Urothelium cell line (cell line): ENCODE measurements at regions not wholly inside any gene's neighbourhood (a gene's known extent, or its start where the extent isn't known, plus 50 kb on each side); places are given as distances from the start of the nearest gene placed in this dataset.
"Not testable (repeated sequence)": the region's sequence is repeated elsewhere in the genome, so short reads cannot be mapped to it uniquely, and the experiment has no call there.

Experiments
- DNase-seq: peaks from one replicate; pipeline ENCODE4 v3.0.0; 2011; ENCODE audit warnings: low spot score, mixed read lengths
- FAIRE-seq: peaks from 2 replicates; lab custom pipeline; 2011; peaks lifted over from hg19 to GRCh38; lab: Jason Lieb, UNC

- FAIRE-seq (no peak), DNase-seq (peak; percentile 29)
Observed at GRCh38 chr1:234771642-234772344, 161.8 kb upstream of the IRF2BP2 start.

DNA sequence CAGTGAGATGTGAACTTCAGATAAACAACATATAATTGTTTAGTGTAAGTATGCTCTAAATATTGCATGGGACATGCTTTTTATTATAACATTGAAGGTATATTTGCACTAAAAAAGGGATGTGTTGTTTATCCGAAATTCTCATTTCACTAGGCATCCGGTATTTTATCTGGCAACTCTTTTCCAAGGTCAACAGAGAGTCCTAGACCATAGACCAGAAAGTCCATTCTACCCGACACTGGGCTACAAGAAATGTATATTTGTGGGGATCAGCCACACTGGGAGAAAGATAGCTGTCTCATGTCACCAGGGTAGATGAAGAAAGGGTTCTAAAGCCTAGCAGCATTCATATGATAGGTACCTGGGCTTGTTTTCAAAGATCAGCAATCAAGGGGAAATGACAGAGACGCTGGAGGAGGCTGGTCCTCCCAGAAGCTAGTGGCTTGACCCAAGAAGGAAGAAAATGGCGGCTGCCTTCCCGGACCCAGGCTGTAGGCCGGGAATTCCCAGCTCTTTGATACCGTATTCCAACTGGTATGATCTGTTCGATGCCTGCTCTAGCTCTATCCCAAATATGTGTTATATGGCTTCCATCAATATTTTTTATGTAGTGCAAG, 161.1 kb upstream of the IRF2BP2 start:
- no peak for FAIRE-seq
- DNase-seq: no peak

- FAIRE-seq (no peak), DNase-seq (no peak)
Observed at GRCh38 chr1:234769986-234770795, 160.2 kb upstream of the IRF2BP2 start.

DNA sequence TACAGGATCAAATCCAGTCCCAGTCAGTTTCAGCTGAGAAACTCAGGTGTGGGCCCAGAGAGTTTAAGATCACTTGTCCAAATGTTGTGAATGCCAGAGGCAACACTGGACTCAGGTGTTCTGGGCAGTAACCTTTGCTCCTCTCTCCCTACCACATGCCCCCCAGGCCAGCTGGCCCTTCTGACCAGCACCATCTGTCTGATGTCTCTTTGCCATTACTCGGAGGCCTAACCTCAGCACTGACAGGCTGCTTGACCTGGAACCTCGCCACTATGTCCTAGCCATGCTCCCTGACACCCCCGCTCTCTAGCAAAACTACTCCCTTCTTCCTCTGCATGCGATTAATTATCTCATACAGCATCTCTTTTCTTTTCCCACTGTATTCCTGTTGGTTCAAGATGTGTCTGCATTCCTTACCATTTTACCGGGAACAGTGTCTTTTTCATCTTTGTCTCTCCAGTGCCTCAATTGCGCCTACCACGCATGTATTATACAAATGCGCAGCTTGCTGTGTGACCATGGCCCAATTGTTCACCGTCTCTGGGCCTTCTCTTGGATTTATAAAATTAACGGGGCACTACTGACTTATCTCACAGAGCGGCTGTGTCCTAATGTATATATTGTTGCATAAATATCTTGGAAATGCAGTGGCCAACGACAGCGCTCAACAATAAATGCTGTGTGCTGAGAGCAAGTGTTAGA, 159.5 kb upstream of the IRF2BP2 start:
- FAIRE-seq (no peak), DNase-seq (no peak)

DNA sequence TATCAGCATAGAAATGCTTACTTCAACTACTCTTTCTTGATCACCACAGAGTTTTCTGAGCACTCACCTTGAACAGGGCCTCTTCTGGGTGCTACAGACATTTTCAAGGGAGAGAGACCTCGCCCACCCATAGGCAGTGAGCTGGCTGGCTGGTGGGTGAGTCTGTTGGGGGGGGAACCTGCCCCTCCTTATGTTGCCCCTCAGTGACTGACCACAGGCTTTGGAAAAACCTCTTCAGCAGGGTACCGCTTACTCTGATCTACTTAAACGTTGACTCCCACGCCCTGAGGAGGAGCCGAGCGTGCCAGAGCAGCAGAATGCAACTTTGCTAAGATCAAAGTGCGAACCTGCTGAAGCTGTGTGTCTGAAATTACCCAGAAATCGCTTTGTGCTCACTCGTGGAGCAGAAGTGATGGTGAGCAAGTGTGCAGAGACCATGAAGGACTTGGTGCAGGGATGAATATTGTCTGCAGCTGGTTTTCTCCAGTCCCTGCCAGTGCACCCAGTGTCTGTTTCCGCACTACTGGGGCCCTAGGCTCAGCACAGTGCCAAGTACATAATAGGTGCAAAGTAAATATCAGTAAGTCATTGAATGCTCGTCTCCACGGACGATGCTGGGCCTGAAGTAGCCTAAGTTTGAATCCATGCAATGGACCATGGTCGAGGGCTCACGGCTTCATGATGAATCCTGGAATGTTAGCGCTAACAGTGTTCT, 158.7 kb upstream of the IRF2BP2 start:
- no peak for DNase-seq
- no peak for FAIRE-seq

DNA sequence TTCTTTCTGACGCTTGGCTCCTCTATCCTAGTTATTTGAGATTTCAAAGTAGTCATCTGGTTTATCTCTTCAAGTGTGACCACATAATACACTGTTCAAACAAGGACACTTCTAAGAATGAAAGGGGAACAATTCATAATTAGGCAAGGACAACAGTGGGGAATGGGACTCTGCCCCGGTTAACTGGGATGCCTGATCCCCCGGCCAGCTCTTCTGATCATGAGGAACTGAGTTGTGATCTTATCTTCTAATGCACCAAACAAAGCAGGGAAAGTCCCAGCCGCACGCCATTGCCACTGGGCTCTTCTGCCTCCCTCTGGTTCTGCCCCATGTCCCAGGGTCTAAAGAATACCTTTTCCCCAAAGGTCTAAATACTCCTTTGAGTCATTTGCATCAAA, 158.2 kb upstream of the IRF2BP2 start:
- no peak for FAIRE-seq
- no peak for DNase-seq

GRCh38 chr1:234765672-234766071, 155.7 kb upstream of the IRF2BP2 start:
- no peak for FAIRE-seq
- no peak for DNase-seq

GRCh38 chr1:234765181-234765580, 155.2 kb upstream of the IRF2BP2 start:
- no peak for FAIRE-seq
- no peak for DNase-seq

- DNase-seq: no peak
- no peak for FAIRE-seq
Observed at GRCh38 chr1:234763910-234764309, 153.9 kb upstream of the IRF2BP2 start.

DNA sequence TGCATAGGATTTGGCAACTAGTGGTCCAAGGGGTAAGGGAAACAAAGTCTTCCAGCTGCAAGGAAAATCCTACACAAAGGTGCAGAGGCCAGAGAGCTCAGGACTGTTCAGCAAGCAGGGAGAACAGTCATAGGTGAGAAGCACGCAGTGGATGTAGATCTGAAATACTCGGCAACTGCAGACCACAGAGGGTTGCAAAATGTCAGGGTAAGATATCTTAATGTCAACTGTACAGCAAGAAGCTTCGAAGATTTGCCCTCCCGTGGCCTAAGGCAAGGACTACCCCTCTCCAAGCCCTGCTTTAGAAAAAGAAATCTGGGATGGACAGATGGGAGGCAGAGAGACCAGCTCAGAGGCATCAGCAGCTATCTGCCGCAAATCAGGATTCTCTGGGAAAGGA, 153.4 kb upstream of the IRF2BP2 start:
- FAIRE-seq: no peak

DNA sequence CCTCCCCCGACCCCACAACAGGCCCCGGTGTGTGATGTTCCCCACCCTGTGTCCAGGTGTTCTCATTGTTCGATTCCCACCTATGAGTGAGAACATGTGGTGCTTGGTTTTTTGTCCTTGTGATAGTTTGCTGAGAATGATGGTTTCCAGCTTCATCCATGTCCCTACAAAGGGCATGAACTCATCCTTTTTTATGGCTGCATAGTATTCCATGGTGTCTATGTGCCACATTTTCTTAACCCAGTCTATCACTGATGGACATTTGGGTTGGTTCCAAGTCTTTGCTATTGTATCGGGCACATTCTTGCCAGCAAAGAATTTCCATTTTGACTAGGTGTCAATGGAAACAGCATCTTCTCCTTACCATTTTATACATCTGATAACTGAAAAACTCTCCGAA, 152.1 kb upstream of the IRF2BP2 start:
- DNase-seq, FAIRE-seq: not testable (repeated sequence)

More for the DNA sequence above, 153.4 kb upstream of the IRF2BP2 start:
- DNase-seq: no peak

GRCh38 chr1:234760303-234760723, 150.3 kb upstream of the IRF2BP2 start:
- peak; percentile 76 for FAIRE-seq
- DNase-seq: peak; percentile 41

- no peak for DNase-seq
- FAIRE-seq: no peak
Observed at GRCh38 chr1:234759888-234760287, 149.9 kb upstream of the IRF2BP2 start.

- FAIRE-seq: no peak
- DNase-seq: no peak
Observed at GRCh38 chr1:234758851-234759250, 148.9 kb upstream of the IRF2BP2 start.

GRCh38 chr1:234756857-234757256, 146.9 kb upstream of the IRF2BP2 start:
- FAIRE-seq (no peak), DNase-seq (no peak)

DNA sequence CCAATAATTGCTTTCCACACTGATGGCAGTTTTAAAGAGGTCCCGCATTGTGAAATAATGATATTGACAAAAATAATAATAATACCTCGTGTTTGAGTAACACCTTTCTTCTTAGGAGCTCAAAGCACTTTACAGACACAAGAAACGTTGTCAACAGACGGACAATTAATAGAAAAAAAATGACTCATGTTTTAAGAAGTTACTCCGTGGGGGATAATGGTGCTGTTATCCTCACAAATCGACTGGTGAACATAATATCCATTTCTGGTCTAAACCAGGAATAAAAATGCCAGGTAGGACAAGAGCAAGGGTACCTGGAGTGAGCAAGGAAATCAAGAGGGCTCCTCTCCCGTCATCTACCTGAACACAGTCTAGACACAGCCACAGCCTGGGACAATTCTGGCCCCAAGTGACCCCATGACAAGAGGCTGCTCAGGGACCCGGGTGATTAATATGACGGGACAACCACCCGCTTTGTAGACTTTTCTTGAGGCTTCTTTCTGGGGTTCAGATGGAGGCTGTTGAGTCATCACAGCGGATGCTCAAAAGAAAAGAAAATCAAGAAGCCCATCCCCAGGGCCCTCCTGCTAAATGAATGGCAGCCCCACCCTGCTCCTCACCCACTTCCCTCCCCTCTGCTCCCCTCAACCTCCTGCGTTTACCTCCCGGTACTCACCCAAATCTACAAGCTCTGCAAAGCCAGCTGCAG, 146.2 kb upstream of the IRF2BP2 start:
- peak; percentile 17 for DNase-seq
- FAIRE-seq: no peak

- FAIRE-seq (no peak), DNase-seq (no peak)
Observed at GRCh38 chr1:234755449-234755863, 145.5 kb upstream of the IRF2BP2 start.

DNA sequence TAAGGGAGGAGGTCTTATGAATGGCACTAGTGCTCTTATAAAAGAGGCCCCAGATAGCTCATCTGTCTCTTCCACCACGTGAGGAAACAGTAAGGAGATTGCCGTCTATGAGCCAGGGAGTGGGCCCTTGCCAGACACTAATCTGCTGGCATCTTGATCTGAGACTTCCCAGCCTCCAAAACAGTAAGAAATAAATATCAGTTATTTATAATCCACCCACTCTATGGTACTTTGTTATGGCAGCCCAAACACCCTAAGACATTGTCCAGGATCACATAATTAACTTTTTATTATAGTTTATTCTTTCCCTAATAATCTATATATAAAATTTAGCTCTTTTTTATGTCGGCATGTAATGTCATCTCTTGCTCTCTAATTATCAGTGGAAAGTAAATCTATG, 144.0 kb upstream of the IRF2BP2 start:
- FAIRE-seq (no peak), DNase-seq (no peak)

DNA sequence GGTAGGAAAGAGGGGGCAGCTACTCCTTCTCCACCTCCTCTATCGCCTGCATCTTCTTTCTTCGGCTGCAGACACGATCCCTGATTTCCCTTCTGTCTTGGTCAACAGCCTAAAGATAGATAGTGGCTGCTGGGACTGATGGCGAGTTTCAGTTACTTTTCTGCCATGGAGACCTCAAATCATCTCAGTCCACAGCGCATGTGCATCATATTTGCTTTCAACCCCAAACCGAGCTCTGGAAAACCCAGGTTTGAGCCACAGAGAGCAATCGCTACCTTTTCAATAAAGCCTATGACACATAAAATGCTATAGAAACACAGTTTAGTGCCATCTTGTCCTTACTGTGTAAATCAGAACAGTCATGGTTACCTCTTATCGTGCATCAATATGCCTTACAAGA, 142.9 kb upstream of the IRF2BP2 start:
- FAIRE-seq (no peak), DNase-seq (no peak)

GRCh38 chr1:234751678-234752077, 141.7 kb upstream of the IRF2BP2 start:
- DNase-seq: no peak
- no peak for FAIRE-seq
